ENCODE measurements at regions not wholly inside any gene's neighbourhood (a gene's known extent, or its start where the extent isn't known, plus 50 kb on each side); places are given as distances from the start of the nearest gene placed in this dataset.

- TF ChIP-seq CTCF (IDR thresholded peaks at IDR 0.05; ENCODE audit: low read length), result no peak
- TF ChIP-seq EZH2 (IDR thresholded peaks at IDR 0.05; ENCODE audit: borderline replicate concordance, low read length), result no peak
These were observed 190.9 kb upstream of the TAPT1 start for GRCh38 chr4:16417198-16417597.
